ENCODE measurements at regions not wholly inside any gene's neighbourhood (a gene's known extent, or its start where the extent isn't known, plus 50 kb on each side); places are given as distances from the start of the nearest gene placed in this dataset.
"Not testable (repeated sequence)": the region's sequence is repeated elsewhere in the genome, so short reads cannot be mapped to it uniquely, and the experiment has no call there.

DNA sequence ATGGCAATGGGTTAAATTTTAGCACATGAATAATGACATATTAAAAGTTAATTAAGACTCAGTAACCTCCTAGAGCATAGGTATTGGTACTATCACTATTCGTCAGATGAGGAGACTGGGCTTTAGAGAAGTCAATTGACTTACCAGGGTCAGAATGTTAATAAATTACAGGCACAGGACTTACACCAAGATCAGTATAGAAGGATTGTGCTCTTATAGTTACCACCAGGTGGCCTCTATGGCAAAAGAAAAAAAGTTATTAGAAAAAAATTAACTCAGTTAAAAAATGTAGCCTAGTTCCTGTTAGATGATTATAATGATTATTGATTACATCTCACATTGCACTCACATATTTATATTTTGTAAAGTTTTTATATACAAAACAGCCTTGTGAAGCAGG, 1163.7 kb downstream of the FAM181B start:
- DNase-seq (ENCODE audit: low spot score): no peak

DNA sequence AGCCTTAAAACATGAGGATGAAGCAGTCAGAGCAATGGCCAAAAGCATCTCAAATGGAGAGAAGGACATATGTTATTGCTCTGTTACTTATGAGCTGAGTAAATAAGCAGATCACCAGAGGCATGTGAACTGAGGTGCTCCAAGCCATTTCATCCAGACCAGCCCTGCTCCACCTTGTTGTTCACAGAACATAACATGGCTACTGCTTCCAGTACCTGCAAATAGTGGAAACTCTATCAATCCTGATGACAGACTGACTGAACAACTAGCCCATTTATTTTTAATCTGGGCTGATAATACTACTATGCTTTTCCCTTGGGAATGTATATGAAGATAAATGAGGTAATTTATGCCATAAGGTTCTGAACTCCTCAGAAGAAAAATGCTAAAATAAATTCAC, 1164.7 kb downstream of the FAM181B start:
- DNase-seq (ENCODE audit: low spot score): no peak

DNA sequence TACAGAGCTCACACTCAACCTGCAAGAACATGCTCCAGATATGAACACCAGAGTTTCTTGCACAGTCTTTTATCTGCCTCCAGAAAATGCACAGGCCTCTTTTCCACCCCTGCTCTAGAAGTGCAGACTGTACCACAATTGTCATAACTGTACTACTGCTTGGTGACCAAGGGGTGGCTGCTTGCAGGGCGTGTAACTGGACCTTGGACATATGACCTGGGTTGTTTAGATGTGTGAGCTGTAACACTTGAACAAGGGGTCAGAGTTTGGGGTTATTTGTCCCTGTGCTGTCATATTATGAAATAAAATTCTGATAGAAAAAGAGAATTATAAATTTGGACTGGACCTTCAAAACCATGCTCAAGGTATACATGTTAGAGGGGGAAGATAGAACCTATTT, 1185.5 kb downstream of the FAM181B start:
- DNase-seq (ENCODE audit: low spot score): no peak

DNA sequence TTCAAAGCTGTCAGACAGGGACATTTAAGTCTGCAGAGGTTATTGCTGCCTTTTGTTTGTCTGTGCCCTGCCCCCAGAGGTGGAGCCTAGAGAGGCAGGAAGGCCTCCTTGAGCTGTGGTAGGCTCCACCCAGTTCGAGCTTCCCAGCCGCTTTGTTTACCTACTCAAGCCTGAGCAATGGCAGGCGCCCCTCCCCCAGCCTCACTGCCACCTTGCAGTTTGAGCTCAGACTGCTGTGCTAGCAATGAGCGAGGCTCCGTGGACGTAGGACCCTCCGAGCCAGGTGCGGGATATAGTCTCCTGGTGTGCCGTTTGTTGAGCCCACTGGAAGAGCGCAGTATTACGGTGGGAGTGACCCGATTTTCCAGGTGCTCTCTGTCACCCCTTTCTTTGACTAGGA, 1193.9 kb downstream of the FAM181B start:
- DNase-seq (ENCODE audit: low spot score): not testable (repeated sequence)

DNA sequence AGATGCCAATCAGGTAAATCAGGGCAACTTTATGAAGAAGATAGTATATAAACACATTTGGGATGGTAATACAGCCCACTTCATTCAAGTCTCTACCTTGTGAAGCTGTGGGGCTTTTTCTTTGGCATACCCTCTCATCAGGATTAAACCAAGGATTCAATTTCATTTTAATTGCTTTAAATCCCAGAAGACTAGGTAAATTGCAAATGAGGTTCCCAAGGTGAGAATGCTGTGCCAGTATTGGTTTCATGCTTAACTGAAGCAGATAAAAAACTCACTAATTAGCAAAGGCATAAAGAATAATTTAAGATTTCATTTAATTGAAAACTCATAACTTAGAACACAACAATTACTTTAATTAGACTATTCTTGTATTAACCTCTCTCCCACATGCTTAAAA, 1218.1 kb downstream of the FAM181B start:
- no peak for DNase-seq (ENCODE audit: low spot score)

DNA sequence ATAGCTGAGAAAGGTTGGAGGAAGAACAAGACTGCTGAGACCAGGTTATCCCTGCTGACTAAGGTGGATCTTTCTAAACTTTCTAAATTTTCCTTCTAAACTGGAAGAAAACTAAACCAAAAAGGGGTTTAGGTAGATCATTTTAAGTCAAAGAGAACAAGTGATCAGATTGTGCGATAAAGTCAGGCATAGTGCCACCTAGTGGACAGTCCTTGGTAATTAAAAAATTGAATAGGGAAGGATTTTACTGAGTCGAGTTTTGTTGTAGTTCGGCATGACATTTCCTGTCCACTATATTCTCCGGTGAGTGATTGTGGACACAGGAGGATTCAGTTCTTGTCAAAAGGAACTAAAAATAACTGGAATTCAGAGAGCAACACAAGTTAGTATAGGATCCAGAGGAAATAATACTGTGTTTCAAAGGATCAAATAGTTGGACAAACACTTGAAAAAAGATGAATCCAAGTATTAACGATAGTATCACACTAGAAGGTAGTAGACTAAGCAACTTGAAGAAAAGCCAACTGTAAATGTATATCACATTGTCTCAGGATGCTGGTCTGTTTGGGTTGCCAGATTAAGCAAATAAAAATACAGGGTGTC, 1236.4 kb downstream of the FAM181B start:
- DNase-seq (ENCODE audit: low spot score): no peak

DNA sequence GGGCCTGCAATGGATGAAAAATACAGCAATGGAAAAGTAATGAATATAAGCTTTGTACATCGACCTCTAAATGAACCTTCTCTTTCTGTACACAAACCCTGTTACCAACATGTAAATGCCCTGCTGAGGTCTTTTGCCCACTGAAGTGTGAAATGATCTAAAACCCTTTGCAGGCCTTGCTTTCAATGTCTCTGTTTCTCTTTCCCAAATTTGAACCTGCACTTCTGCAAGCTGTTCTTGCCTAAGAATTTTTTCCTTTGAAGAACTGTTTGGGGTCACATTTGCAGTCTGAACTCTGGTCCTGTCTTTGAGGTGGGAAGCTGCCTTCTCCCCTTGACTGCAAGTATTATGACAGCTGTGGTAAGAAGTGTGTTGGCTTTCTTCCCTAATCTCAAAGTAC, 1237.1 kb downstream of the FAM181B start:
- DNase-seq (ENCODE audit: low spot score): no peak

DNA sequence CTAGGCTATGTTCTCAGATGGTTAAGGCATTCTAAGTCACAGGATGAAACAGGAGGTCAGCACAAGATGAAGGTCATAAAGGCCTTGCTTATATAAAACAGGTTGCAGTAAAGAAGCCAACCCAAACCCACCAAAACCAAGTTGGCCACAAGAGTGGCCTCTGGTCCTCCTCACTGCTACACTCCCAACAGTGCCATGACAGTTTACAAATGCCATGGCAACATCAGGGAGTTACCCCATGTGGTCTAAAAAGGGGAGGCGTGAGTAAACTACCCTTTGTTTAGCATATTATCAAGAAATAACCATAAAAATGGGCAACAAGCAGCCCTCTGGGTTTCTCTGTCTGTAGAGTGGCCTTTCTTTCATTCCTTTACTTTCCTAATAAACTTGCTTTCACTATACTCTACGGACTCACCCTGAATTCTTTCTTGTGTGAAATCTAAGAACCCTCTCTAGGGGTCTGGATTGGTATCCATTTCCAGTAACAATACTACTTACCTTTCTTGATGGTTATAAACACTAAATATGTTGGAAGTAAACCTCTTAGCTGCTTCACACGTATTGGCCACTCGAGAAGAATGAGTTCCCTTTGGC, 1237.9 kb downstream of the FAM181B start:
- no peak for DNase-seq (ENCODE audit: low spot score)

DNA sequence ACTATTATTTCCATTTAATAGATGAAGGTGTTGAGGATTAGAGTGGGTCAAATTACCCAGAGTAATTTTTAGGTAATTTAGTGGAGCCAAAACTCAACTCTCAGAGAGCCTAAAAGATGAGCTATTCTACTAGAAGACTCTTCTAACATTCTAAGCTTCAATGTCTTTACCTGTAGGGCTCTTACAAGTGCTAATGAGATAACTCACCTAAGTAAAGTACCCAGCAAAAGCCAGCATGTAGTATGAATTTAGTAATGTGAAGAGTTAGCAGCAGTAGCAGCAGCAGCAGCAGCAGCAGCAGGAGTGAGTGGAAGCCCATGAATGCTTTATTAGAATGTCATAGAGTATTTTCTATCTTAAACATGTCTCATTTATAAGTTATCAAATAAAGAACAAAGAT, 1239.2 kb downstream of the FAM181B start:
- no peak for DNase-seq (ENCODE audit: low spot score)

DNA sequence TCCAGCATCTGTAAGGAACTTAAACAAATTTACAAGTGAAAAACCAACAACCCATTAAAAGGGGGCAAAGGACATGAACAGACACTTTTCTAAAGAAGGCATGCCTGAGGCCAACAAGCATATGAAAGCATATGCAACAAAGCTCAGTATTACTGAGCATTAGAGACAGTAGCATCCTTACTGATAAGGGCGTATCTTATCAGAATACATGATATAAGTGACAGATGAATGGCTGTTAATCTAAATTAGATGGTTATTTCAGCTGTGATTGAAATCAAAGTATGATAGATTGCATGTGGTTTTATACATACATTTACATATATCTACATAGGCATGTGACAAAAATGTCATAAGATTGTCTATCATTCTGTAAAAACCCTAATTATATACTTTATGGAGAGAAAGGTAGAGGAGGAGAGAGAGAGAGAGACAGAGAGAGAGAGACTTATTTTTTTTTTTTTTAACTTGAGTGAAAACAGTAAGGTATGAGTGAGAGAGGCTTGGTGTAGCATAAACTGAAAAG, 1240.7 kb downstream of the FAM181B start:
- DNase-seq (ENCODE audit: low spot score): no peak

DNA sequence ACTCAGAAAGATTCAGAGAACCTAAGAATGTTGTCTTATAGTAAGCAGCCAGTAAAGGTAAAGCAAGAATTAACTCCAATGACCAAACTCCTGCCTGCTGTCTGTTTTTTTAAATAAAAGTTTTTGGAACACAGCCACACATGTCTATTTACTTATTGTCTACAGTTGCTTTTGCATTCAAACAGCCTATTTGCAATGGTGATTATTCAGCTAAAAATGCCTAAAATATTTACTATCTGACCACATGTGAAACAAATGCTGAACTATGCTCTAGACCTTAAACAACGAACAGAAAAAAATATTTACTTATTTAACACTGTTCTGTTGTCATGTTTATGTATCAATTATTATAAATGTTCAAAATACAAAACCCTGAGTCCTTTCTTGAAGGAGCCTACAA, 1246.6 kb downstream of the FAM181B start:
- no peak for DNase-seq (ENCODE audit: low spot score)

DNA sequence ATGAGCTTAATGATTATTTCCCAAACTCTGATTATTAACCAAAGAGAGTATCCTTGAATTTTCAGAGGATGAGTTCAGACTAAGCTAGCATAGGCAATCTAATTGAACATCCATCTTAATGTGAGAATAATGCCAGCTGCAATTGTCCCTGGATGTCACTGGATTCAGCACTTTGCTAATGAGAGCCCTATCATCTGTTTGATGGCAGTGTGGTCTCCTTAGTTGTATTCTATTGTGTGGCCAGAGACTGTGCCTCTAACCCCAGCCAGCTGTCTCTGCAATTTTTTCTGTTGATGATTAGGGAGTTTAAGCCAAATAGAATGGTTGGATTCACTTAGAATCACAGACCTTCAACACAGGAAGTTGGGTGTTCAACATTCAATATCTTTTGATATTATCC, 1249.5 kb downstream of the FAM181B start:
- DNase-seq (ENCODE audit: low spot score): no peak

DNA sequence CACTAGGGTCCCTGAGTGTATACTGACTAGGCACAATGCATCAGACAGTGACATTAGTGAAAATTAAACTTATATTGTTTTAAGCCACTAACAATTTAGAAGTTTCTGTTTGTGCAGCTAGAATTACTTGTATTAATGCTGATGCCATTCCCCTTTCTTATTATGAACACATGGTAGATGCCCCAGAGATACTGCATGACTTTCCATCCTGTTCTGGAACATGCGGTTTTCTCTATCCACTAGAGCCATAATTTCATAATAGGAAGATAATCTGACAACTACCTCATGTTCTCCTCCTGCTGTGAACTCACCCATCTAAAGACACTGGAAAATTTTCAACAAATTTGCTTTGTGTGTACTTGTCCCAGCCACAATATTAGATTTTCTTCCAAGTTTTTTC, 1256.4 kb downstream of the FAM181B start:
- DNase-seq (ENCODE audit: low spot score): no peak

DNA sequence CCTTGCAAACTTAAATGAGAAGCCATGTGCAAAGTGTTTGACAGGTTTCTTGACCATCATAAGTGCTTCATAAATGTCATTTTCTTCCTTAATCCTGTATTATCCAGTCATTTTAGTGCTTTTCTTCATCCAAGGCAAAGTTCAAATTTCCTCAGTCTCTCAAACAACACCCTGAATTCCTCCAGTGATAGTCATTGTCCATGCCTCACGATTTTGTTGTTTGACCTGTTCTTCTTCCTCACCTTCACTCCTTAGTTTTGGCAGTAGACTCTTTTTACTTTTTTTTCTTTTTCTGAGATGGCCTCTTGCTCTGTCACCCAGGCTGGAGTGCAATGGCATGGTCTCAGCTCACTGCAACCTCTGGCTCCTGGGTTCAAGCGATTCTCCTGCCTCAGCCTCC, 1257.3 kb downstream of the FAM181B start:
- DNase-seq (ENCODE audit: low spot score): no peak

DNA sequence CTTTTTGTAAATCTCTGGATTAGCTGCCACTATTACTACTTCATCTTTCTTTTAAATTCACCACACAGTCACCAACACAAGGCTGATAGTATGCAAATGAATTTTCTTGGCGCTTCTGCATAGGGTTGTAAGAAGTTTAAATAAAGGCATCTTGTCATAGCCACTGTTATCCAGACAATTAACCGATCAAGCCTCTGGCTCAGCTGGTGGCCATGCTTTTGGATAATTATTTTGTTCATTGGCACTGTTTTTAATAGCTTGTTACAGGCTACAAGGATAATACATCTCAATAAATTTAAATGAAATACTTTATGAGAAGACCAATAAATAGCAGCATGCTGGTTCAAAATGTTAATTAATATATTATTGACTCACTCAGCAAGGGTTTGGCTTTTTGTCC, 1261.0 kb downstream of the FAM181B start:
- DNase-seq (ENCODE audit: low spot score): no peak

DNA sequence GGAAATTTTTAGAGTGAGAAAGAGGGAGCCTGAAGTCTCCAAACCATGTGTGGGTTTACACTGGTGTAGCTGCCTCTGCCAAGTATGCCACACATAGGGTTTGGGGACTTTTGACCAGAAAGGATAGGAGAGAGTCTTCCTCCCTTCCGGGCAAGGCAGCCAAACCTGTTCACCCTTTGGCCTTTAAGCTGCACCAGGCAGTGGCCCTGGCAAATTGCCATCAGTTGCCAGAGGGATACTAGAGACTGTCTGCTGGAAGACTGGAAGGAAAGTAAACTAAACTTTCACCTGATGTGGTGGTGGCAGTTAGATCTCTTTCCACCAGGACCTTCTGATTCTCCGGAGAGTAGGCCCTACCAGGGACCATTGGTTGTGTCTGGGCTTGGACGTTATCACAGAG, 1263.2 kb downstream of the FAM181B start:
- no peak for DNase-seq (ENCODE audit: low spot score)

DNA sequence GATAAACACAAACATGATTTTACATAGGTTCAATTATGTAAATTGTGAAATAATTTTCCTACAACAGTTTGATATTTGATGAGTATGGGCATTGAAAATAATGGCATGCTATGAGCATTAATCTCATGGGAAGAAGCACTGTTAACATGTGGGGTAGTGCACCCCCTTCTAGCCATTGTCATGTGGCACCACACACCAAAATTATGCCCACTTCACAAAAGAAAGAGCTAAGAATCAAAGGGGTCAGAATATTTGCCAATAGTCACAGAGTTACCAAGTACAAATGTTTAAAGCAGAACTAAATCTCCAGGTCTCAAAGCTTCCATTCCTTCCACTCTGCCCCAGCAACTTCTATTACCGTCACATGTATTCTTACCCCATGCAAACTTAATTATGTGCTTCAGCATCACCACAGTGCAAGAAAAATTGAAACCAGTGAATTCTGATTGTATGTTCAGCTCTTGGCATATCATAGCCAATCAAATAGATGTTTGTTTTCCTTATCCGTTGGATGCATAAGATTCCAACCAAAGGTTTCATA, 1273.8 kb downstream of the FAM181B start:
- no peak for DNase-seq (ENCODE audit: low spot score)

DNA sequence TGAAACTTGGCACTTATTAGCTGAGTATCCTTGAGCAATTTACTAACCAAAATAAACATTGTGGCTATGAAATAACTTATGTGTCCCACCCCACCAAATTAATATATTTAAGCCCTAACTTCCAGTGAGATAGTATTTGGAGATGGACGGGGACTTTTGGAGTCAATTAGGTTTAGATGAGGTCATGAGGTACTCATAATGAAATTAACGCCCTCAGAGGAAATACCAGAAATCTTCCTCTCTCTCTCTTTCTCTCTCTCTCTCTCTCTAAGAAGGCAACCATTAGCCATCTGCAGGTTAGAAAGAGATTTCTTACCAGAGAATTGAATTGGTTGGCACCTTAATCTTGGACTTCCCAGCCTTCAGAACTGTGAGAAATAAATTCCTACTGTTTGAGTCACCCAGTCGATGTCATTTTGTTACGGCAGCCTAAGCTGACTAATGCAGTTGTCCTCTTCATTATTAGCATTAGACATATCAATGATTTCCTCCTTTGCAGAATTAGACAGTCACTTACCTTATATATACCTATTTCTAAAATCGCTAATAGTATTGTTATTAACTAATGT, 1284.0 kb downstream of the FAM181B start:
- DNase-seq (ENCODE audit: low spot score): no peak

DNA sequence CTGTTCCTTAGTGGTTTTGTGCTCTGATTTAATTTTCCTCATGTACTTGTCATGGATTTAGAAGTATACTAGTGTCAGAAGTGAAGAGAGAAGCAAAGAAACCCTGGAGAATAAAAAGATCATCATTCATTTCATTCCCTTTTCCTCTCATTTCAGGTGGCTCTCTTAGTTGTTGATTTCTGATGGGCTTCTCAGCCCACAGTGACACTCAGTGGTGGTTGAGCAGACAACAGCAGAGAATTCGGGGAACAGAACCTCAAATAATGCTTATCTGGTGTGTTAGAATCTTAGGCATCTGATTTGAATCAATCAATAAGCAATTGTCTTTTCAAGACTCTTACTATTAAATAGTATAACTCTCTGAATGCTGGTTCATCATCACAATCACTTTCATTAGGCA, 1289.4 kb downstream of the FAM181B start:
- DNase-seq (ENCODE audit: low spot score): no peak

DNA sequence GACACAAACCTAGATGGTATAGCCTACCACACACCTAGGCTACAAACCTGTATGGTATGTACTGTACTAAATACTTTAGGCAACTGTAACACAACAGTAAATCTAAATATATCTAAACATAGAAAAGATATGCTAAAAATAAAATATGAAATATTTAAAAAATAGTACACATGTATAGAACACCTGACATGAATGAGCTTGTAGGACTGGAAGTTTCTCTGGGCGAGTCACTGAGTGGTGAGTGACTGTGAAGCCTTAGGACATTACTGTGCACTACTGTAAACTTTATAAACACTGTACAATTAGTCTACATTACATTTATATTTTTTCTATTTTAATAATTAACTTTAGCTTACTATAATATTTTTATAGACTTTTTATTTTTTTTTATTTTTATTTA, 1301.3 kb downstream of the FAM181B start:
- no peak for DNase-seq (ENCODE audit: low spot score)

DNA sequence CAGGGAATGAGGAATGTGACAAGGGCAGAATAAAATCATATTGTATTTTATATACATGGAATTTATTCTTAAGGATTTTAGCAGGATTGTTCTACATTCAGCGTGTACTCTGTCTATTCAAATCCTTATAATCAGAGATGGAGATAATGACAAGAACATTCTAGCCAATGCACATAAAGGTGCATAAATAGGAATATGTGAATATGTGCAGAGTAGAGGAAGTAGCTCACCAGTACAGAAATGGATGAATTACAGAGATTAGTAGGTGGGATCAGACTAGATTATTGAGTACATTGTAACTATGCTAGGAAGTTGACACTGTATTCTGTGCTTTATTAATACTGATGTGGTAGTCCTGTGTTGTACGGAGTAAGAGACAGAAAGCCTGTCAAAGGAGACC, 1308.8 kb downstream of the FAM181B start:
- DNase-seq (ENCODE audit: low spot score): no peak

DNA sequence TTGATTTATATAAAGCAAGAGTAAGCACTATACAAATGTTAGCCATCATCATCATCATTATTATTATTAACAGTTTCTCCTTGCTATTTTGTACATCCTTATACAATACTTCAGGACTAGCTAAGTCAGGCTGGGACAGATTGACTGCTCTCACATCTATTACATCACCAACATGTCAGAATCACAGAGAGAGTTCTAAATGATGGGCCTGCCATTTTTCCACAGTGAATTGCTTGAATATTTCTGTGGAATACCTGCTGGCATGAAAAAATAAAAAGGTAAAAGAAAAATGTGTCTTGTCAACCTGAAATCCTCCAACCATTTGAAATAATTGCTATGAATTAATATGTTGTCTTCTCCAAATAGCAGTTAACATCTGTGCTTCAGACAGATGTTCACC, 1311.3 kb downstream of the FAM181B start:
- no peak for DNase-seq (ENCODE audit: low spot score)

DNA sequence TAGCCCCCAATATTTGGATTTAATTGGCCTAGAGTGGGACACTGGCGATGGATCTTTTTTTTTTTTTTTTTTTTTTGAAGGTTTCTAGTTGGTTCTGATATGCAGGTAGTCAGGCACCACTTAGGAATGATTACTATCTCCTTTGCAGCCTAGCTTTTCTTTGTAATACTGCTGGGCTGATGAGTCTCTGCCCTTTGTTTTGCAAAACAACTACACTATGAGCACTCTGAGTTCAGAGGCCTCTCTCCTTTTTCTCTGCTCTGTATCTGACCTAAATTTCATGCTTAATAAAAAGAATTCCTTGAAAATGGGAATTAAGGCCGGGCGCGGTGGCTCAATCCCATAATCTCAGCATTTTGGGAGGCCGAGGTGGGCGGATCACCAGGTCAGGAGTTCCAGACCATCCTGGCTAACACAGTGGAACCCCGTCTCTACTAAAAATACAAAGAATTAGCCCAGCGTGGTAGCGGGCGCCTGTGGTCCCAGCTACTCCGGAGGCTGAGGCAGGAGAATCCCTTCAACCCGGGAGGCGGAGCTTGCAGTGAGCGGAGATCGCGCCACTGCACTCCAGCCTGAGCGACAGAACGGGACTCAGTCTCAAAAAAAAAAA, 1312.3 kb downstream of the FAM181B start:
- DNase-seq (ENCODE audit: low spot score): no peak
